Panc1 (cell line): ENCODE measurements at regions not wholly inside any gene's neighbourhood (a gene's known extent, or its start where the extent isn't known, plus 50 kb on each side); places are given as distances from the start of the nearest gene placed in this dataset.

Experiments
- ATAC-seq: fragments of 200-7000 bp; cut with Tn5 transposase; 2 replicates; pipeline ENCODE4 v1.9.1; 2020; ENCODE audit warnings: mild to moderate bottlenecking, moderate library complexity
- BruUV-seq: library from RNA; stranded (reverse); fragments of 400-500 nt; replicated peaks from 2 replicates; lab custom pipeline; 2021; lab: Mats Ljungman, UMichigan
- CTCF ChIA-PET: fragments of 300-600 bp; sonication (Branson Sonifier 250); formaldehyde crosslinking; loops from one replicate; lab custom pipeline; 2022; ENCODE audit warnings: antibody characterized with exemption; lab: Charles Lee
- POLR2A ChIA-PET: fragments of 300-600 bp; sonication (Branson Sonifier 250); formaldehyde crosslinking; loops from one replicate; lab custom pipeline; 2022; ENCODE audit warnings: antibody characterized with exemption; lab: Charles Lee
- DNase-seq: peaks from one replicate; pipeline ENCODE4 v3.0.0-alpha.2; 2010; ENCODE audit warnings: low read depth, low spot score
- H3K27ac ChIP-seq: 2 replicates; pipeline ENCODE4 v1.5.1; 2011; ENCODE audit warnings: mild to moderate bottlenecking, low read length, inconsistent platforms
- H3K27me3 ChIP-seq: fragments of 200-500 bp; sonication (Bioruptor generic); 2 replicates; pipeline ENCODE4 v1.6.0; 2014; ENCODE audit warnings: low read length, inconsistent platforms; ENCODE audit not compliant: control insufficient read depth, insufficient read depth
- H3K36me3 ChIP-seq: fragments of 200-500 bp; sonication (Bioruptor generic); 2 replicates; pipeline ENCODE4 v1.5.1; 2014; ENCODE audit warnings: inconsistent platforms, mild to moderate bottlenecking, low read length, moderate library complexity; ENCODE audit not compliant: control insufficient read depth, insufficient read depth
- H3K4me1 ChIP-seq: 2 replicates; pipeline ENCODE4 v1.5.1; 2011; ENCODE audit warnings: inconsistent platforms, mild to moderate bottlenecking, low read length, moderate library complexity; ENCODE audit not compliant: control insufficient read depth, insufficient read depth
- H3K4me3 ChIP-seq, 2 experiments: 2 replicates each; pipeline ENCODE4 v1.5.1; 2011 to 2012; ENCODE audit warnings: low read depth in 2 of 2, low read length in 2 of 2, mild to moderate bottlenecking in 2 of 2, inconsistent platforms in 1 of 2, moderate library complexity in 1 of 2
- H3K9me3 ChIP-seq: fragments of 200-500 bp; sonication (Bioruptor generic); 2 replicates; pipeline ENCODE4 v1.5.1; 2014; ENCODE audit warnings: low read depth, mild to moderate bottlenecking, inconsistent platforms, low read length, moderate library complexity; ENCODE audit not compliant: control insufficient read depth, insufficient read depth
- CTCF ChIP-seq: fragments of 450-650 bp; IDR thresholded peaks from 2 replicates; pipeline ENCODE4 v1.5.1; 2017; ENCODE audit warnings: mild to moderate bottlenecking
- POLR2AphosphoS5 ChIP-seq: IDR thresholded peaks from 2 replicates; pipeline ENCODE4 v1.6.1; 2012; ENCODE audit warnings: mild to moderate bottlenecking, low read depth, low read length, moderate library complexity
- SIN3A ChIP-seq: IDR thresholded peaks from 2 replicates; pipeline ENCODE4 v1.6.1; 2012; ENCODE audit warnings: low read depth, mild to moderate bottlenecking, low read length, moderate library complexity, borderline replicate concordance; ENCODE audit not compliant: insufficient read depth
- TCF7L2 ChIP-seq: IDR thresholded peaks from 2 replicates; pipeline ENCODE4 v1.6.1; 2011; ENCODE audit warnings: mild to moderate bottlenecking, low read depth, low read length, inconsistent platforms
- in situ Hi-C: cut with HindIII; loops from 2 replicates; pipeline ENCODE4 v1.10.0; 2016; ENCODE audit warnings: low sequenced_read_pairs, low pct_unique_long_range_greater_than_20kb
- intact Hi-C: fragments of 100-400 bp; cut with micrococcal nuclease; formaldehyde crosslinking; loops from one replicate; pipeline ENCODE4 v1.10.0; 2022; ENCODE audit not compliant: unreplicated experiment
- TF ChIP-seq, protein P1 (sequence below), 2 experiments: IDR thresholded peaks; 2 replicates each; pipeline ENCODE4 v1.6.1; 2011 to 2012; ENCODE audit warnings: low read depth in 2 of 2, control low read depth in 1 of 2, low read length in 1 of 2, mild to moderate bottlenecking in 1 of 2, moderate library complexity in 1 of 2; ENCODE audit not compliant: insufficient read depth in 1 of 2

DNA sequence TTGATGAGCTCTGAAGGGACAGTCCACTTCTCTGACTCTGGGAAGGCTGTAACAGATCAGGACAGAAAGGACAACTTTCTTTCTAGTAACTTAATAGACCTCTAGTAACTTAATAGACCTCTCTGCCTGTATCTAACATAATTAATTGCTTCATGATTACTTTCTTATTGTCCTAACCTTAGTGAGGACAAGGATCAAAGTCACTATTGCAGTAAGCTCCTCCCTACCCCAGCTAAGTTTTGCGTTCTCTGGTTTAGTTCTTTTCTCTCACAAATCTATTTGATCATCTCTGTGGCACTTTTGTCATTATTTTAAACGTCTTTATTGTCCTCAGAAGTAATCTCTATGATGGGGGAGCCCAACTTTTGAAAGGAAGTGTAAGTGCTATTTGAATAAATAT is 125.5 kb upstream of the UGP2 start:
- no peak for TF ChIP-seq SIN3A
- TF ChIP-seq, protein P1, sequence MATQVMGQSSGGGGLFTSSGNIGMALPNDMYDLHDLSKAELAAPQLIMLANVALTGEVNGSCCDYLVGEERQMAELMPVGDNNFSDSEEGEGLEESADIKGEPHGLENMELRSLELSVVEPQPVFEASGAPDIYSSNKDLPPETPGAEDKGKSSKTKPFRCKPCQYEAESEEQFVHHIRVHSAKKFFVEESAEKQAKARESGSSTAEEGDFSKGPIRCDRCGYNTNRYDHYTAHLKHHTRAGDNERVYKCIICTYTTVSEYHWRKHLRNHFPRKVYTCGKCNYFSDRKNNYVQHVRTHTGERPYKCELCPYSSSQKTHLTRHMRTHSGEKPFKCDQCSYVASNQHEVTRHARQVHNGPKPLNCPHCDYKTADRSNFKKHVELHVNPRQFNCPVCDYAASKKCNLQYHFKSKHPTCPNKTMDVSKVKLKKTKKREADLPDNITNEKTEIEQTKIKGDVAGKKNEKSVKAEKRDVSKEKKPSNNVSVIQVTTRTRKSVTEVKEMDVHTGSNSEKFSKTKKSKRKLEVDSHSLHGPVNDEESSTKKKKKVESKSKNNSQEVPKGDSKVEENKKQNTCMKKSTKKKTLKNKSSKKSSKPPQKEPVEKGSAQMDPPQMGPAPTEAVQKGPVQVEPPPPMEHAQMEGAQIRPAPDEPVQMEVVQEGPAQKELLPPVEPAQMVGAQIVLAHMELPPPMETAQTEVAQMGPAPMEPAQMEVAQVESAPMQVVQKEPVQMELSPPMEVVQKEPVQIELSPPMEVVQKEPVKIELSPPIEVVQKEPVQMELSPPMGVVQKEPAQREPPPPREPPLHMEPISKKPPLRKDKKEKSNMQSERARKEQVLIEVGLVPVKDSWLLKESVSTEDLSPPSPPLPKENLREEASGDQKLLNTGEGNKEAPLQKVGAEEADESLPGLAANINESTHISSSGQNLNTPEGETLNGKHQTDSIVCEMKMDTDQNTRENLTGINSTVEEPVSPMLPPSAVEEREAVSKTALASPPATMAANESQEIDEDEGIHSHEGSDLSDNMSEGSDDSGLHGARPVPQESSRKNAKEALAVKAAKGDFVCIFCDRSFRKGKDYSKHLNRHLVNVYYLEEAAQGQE (IDR thresholded peaks at IDR 0.05; ENCODE audit: insufficient read depth in 1 of 2, low read depth in 2 of 2, low read length in 1 of 2) = no peak
- TF ChIP-seq POLR2AphosphoS5 = no peak
- TF ChIP-seq CTCF = no peak
- TF ChIP-seq TCF7L2 = no peak
- no peak for ATAC-seq
- ChIA-PET CTCF (no interaction called here), POLR2A (no interaction called here)
- intact Hi-C loops (no loop called here), in situ Hi-C loops (no loop called here)
- no peaks in the 10 kb centered on the region for H3K36me3 ChIP-seq
- H3K9me3 ChIP-seq = no peaks in the 10 kb centered on the region
- no peaks in the 10 kb centered on the region for H3K4me1 ChIP-seq
- no peak overlapping the region for H3K4me3 ChIP-seq
- no peaks in the 10 kb centered on the region; the same call in 1 of the 2 replicates for H3K27me3 ChIP-seq
- DNase-seq = no peak
- no peak overlapping the region for H3K27ac ChIP-seq
- no TSS peak for BruUV-seq

GRCh38 chr2:63719052-63719451 is 122.6 kb upstream of the UGP2 start:
- ChIA-PET CTCF (no interaction called here), POLR2A (no interaction called here)
- TF ChIP-seq CTCF (no peak), SIN3A (no peak), POLR2AphosphoS5 (no peak), TCF7L2 (no peak)
- TF ChIP-seq, protein P1 (IDR thresholded peaks at IDR 0.05; ENCODE audit: insufficient read depth in 1 of 2, low read depth in 2 of 2, low read length in 1 of 2) = no peak
- no TSS peak for BruUV-seq
- intact Hi-C loops (no loop called here), in situ Hi-C loops (no loop called here)
- DNase-seq (no peak), ATAC-seq (no peak)
- H3K27ac ChIP-seq = no peak overlapping the region
- no peaks in the 10 kb centered on the region for H3K9me3 ChIP-seq
- no peaks in the 10 kb centered on the region for H3K36me3 ChIP-seq
- no peaks in the 10 kb centered on the region for H3K4me1 ChIP-seq
- no peak overlapping the region for H3K4me3 ChIP-seq
- H3K27me3 ChIP-seq = no peaks in the 10 kb centered on the region; the same call in 1 of the 2 replicates
